Upper lobe of left lung (tissue), 6 donors: ENCODE measurements at regions not wholly inside any gene's neighbourhood (a gene's known extent, or its start where the extent isn't known, plus 50 kb on each side); places are given as distances from the start of the nearest gene placed in this dataset.

Experiments
- ATAC-seq, 2 donors: fragments of 200-7000 bp; cut with Tn5 transposase; one replicate each; pipeline ENCODE4 v1.9.1; 2022; ENCODE audit warnings: mild to moderate bottlenecking in 2 of 2, moderate library complexity in 2 of 2; ENCODE audit not compliant: low FRiP score in 2 of 2
- DNase-seq, 2 donors: peaks; one replicate each; pipeline ENCODE4 v3.0.0-alpha.2; 2019 to 2020
- H3K27ac ChIP-seq, 4 donors: fragments of 200-600 bp; sonication (generic); one replicate each; pipeline ENCODE4 v1.5.1; 2016 to 2019
- H3K27me3 ChIP-seq, 4 donors: fragments of 200-600 bp; sonication (generic); one replicate each; pipeline ENCODE4 v1.5.1; 2017 to 2019
- H3K36me3 ChIP-seq, 4 donors: fragments of 200-600 bp; sonication (generic); one replicate each; pipeline ENCODE4 v1.5.1; 2016 to 2019
- H3K4me1 ChIP-seq, 4 donors: fragments of 200-600 bp; sonication (generic); one replicate each; pipeline ENCODE4 v1.5.1; 2018 to 2019
- H3K4me3 ChIP-seq, 4 donors: fragments of 200-600 bp; sonication (generic); one replicate each; pipeline ENCODE4 v1.5.1; 2017 to 2019; ENCODE audit warnings: mild to moderate bottlenecking in 2 of 4, moderate library complexity in 1 of 4
- H3K9me3 ChIP-seq, 4 donors: fragments of 200-600 bp; sonication (generic); one replicate each; pipeline ENCODE4 v1.5.1; 2018 to 2019
- EP300 ChIP-seq, 4 donors: sonication (generic); formaldehyde crosslinking; IDR thresholded peaks; one replicate each; pipeline ENCODE4 v1.5.1; 2017; ENCODE audit warnings: antibody characterized with exemption in 4 of 4, control low read depth in 2 of 4
- POLR2A ChIP-seq, 4 donors: fragments of 450-650 bp; IDR thresholded peaks; one replicate each; pipeline ENCODE4 v1.5.1; 2016 to 2017; ENCODE audit warnings: antibody characterized with exemption in 4 of 4, mild to moderate bottlenecking in 2 of 4
- POLR2AphosphoS5 ChIP-seq, 2 donors: sonication (generic); formaldehyde crosslinking; IDR thresholded peaks; one replicate each; pipeline ENCODE4 v1.5.1; 2017; ENCODE audit warnings: antibody characterized with exemption in 2 of 2
- WGBS, 2 donors: methylation state at CpG; one replicate each; pipeline ENCODE4 v1.1.5; 2017 to 2018; 5-methylcytosine and 5-hydroxymethylcytosine counted together
- TF ChIP-seq, protein P1 (sequence below), 6 experiments: fragments of 450-650 bp in 4 of 6; fragments of 200-600 bp in 2 of 6; sonication (generic) in 2 of 6; IDR thresholded peaks; one replicate each; pipeline ENCODE4 v1.5.1; 2016 to 2019; ENCODE audit warnings: antibody characterized with exemption in 6 of 6
- donor health status: DM: no; HTN: no; CAD: no; lungs with moderate emphysema.
- donor health status: DM: no; HTN: yes; CAD: no; lungs with severe emphysema.

DNA sequence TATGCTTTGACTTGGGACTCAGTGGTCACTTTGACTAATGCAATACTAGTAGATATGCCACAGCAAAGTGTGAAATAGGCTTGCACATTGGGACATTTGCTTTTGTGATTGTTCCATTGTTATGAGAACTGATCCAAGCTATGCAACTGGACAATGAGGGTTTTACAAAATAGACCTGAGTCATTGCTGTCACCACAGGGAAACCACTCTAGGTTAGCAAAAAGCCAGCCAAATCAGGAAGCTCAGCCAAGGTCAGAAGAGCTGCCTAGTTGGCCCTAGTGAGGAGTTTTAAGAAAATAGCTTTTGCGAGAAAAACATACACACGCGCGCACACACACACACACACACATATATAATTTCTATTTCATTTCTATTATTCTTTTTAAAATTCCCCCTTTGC lies 452.4 kb upstream of the CDH7 start:
- TF ChIP-seq POLR2AphosphoS5 (IDR thresholded peaks at IDR 0.05) (no peak), POLR2A (IDR thresholded peaks at IDR 0.05) (no peak), EP300 (IDR thresholded peaks at IDR 0.05) (no peak)
- TF ChIP-seq, protein P1, sequence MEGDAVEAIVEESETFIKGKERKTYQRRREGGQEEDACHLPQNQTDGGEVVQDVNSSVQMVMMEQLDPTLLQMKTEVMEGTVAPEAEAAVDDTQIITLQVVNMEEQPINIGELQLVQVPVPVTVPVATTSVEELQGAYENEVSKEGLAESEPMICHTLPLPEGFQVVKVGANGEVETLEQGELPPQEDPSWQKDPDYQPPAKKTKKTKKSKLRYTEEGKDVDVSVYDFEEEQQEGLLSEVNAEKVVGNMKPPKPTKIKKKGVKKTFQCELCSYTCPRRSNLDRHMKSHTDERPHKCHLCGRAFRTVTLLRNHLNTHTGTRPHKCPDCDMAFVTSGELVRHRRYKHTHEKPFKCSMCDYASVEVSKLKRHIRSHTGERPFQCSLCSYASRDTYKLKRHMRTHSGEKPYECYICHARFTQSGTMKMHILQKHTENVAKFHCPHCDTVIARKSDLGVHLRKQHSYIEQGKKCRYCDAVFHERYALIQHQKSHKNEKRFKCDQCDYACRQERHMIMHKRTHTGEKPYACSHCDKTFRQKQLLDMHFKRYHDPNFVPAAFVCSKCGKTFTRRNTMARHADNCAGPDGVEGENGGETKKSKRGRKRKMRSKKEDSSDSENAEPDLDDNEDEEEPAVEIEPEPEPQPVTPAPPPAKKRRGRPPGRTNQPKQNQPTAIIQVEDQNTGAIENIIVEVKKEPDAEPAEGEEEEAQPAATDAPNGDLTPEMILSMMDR (IDR thresholded peaks at IDR 0.05) = no peak
- no peaks in the 10 kb centered on the region for H3K4me1 ChIP-seq
- H3K4me3 ChIP-seq = no peak overlapping the region
- no peak for DNase-seq
- no peaks in the 10 kb centered on the region for H3K36me3 ChIP-seq
- 86 to 87% methylated on average over 4 of the region's 4 CpGs for WGBS, 2 donors
- H3K27ac ChIP-seq = no peak overlapping the region
- H3K27me3 ChIP-seq = no peaks in the 10 kb centered on the region
- no peak for ATAC-seq
- no peaks in the 10 kb centered on the region for H3K9me3 ChIP-seq

DNA sequence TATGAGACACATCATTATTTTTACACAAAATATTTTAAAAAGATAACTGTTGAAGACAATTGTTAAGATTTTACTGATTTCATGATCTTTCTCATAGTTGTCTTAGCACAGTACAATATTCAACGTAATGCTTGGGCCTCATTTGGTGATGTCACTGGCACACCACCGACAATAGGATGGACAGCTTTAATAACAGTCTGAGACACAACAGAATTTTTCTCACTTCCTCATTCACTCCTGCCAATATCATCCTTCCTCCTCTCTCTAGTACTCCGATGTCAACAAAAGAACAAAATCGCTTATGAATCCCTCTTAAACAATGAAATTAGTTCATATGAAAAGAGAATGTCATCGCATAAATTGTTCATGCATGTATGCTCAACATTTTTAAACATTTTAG lies 461.9 kb upstream of the CDH7 start:
- no peak for DNase-seq
- no peaks in the 10 kb centered on the region for H3K4me1 ChIP-seq
- H3K27ac ChIP-seq = no peak overlapping the region
- no peaks in the 10 kb centered on the region for H3K36me3 ChIP-seq
- no peaks in the 10 kb centered on the region for H3K9me3 ChIP-seq
- no peak for ATAC-seq
- H3K4me3 ChIP-seq = no peak overlapping the region
- WGBS, 2 donors = 78 to 80% methylated on average over 5 of the region's 5 CpGs
- no peaks in the 10 kb centered on the region for H3K27me3 ChIP-seq
- TF ChIP-seq EP300 (IDR thresholded peaks at IDR 0.05) = no peak

DNA sequence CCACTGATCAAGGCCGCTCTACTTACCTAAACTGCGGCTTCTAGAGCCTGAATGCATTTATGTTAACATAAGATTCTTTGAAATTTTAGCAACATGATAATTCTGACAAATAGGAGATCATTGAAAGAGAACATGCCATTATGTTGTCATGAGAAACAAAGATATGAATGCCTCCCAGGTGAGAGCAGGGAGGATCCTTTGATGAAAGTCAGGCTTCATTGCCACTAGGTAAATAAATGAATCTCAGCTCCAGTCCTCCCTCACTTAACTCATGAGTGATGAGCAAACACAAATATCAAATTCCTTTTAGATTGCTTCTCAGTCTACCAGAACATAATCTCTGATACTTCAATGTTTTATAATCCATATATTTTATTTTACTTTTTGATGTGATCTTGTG lies 463.2 kb upstream of the CDH7 start:
- ATAC-seq = no peak
- H3K36me3 ChIP-seq = no peaks in the 10 kb centered on the region
- H3K27ac ChIP-seq = no peak overlapping the region

DNA sequence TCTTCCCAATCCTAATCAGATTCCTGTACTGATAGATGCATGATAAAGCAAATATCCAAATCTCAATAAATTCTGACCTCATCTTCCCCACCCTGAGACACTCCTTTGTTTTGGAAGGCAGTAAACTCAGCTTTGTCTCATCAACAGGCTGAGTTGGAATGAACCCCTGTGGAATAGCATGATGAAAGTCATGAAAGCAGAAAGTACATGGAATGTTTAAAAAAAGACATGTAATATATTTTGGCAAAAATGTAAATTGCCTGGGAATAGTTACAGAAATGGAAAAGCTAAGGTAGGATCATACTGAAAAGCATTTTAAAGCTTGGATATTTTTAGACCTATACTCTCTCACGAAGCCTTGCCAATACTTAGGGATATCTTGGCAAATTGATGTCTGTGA lies 468.7 kb upstream of the CDH7 start:
- no peak for ATAC-seq
- no peaks in the 10 kb centered on the region for H3K36me3 ChIP-seq
- H3K4me3 ChIP-seq = no peak overlapping the region
- no peak for DNase-seq
- H3K4me1 ChIP-seq = no peaks in the 10 kb centered on the region
- no peaks in the 10 kb centered on the region for H3K27me3 ChIP-seq
- H3K9me3 ChIP-seq = no peaks in the 10 kb centered on the region
- H3K27ac ChIP-seq = no peak overlapping the region
- 87 to 91% methylated on average over 1 of the region's 1 CpG for WGBS, 2 donors
- TF ChIP-seq POLR2A (IDR thresholded peaks at IDR 0.05) = no peak
- no peak for TF ChIP-seq POLR2AphosphoS5 (IDR thresholded peaks at IDR 0.05)
- TF ChIP-seq EP300 (IDR thresholded peaks at IDR 0.05) = no peak
- TF ChIP-seq, protein P1 (IDR thresholded peaks at IDR 0.05) = no peak

More for the DNA sequence above, 463.2 kb upstream of the CDH7 start:
- Histone ChIP-seq H3K27me3 (no peaks in the 10 kb centered on the region), H3K4me3 (no peak overlapping the region), H3K9me3 (no peaks in the 10 kb centered on the region), H3K4me1 (no peaks in the 10 kb centered on the region)
- DNase-seq = no peak
- WGBS, 2 donors = 93 to 95% methylated on average over 2 of the region's 2 CpGs
- TF ChIP-seq, protein P1 (IDR thresholded peaks at IDR 0.05) = no peak
- no peak for TF ChIP-seq POLR2A (IDR thresholded peaks at IDR 0.05)
- no peak for TF ChIP-seq EP300 (IDR thresholded peaks at IDR 0.05)
- TF ChIP-seq POLR2AphosphoS5 (IDR thresholded peaks at IDR 0.05) = no peak

DNA sequence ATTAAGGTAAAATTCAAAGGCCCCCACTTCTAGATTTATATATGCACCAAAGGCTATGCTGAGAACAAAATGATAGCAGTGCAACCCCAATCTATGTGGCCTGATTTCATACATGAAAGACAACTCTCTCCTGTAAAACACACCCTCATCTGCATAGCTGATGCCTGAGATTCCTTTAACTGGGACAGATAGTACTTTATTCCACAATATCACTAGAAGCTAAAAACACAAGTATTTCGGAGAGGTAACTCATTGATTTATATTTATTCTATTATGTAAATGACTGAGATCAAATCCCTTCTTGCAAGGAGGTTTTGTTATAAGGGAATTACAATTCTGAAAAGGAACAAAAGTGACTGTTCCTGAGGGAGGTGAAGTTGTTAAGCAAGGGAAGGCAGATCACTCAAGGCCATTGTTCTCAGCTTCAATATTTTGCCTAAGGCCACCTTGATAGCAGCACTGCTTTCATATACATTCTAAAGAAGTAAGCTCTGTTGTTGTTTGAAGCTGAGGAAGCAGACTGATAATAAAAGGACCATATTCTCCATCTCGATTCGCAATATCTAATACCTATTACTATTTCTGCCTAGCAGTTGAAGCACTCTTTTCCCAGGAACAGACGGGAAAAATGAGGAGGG lies 471.0 kb upstream of the CDH7 start:
- Histone ChIP-seq H3K9me3 (no peaks in the 10 kb centered on the region), H3K4me3 (no peak overlapping the region), H3K27ac (no peak overlapping the region), H3K27me3 (no peaks in the 10 kb centered on the region), H3K36me3 (no peaks in the 10 kb centered on the region), H3K4me1 (no peaks in the 10 kb centered on the region)
- TF ChIP-seq, protein P1 (IDR thresholded peaks at IDR 0.05) = no peak
- whole genome bisulfite sequencing, 2 donors = 87 to 90% methylated on average over 4 of the region's 4 CpGs
- ATAC-seq (no peak), DNase-seq (no peak)
